Astrocyte of the spinal cord (primary cell): ENCODE measurements at regions not wholly inside any gene's neighbourhood (a gene's known extent, or its start where the extent isn't known, plus 50 kb on each side); places are given as distances from the start of the nearest gene placed in this dataset.

Experiments
- DNase-seq: peaks from one replicate; pipeline ENCODE4 v3.0.0; 2011; ENCODE audit warnings: low read depth, low spot score
- H3K4me3 ChIP-seq: 2 replicates; pipeline ENCODE4 v1.5.1; 2011; ENCODE audit warnings: low read depth, mild to moderate bottlenecking, low read length, moderate library complexity
- in situ Hi-C: cut with HindIII; loops from 2 replicates; pipeline ENCODE4 v1.10.0; 2017; ENCODE audit warnings: low sequenced_read_pairs
- TF ChIP-seq, protein P1 (sequence below): IDR thresholded peaks from 2 replicates; pipeline ENCODE4 v1.5.1; 2012; ENCODE audit warnings: low read depth, mild to moderate bottlenecking, low read length, inconsistent platforms

GRCh38 chr11:119513806-119514170 is 90.8 kb upstream of the THY1 start:
- in situ Hi-C loops, result no loop called here
- no peak for DNase-seq
- TF ChIP-seq, protein P1, sequence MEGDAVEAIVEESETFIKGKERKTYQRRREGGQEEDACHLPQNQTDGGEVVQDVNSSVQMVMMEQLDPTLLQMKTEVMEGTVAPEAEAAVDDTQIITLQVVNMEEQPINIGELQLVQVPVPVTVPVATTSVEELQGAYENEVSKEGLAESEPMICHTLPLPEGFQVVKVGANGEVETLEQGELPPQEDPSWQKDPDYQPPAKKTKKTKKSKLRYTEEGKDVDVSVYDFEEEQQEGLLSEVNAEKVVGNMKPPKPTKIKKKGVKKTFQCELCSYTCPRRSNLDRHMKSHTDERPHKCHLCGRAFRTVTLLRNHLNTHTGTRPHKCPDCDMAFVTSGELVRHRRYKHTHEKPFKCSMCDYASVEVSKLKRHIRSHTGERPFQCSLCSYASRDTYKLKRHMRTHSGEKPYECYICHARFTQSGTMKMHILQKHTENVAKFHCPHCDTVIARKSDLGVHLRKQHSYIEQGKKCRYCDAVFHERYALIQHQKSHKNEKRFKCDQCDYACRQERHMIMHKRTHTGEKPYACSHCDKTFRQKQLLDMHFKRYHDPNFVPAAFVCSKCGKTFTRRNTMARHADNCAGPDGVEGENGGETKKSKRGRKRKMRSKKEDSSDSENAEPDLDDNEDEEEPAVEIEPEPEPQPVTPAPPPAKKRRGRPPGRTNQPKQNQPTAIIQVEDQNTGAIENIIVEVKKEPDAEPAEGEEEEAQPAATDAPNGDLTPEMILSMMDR, result no peak
- no peak overlapping the region for H3K4me3 ChIP-seq

DNA sequence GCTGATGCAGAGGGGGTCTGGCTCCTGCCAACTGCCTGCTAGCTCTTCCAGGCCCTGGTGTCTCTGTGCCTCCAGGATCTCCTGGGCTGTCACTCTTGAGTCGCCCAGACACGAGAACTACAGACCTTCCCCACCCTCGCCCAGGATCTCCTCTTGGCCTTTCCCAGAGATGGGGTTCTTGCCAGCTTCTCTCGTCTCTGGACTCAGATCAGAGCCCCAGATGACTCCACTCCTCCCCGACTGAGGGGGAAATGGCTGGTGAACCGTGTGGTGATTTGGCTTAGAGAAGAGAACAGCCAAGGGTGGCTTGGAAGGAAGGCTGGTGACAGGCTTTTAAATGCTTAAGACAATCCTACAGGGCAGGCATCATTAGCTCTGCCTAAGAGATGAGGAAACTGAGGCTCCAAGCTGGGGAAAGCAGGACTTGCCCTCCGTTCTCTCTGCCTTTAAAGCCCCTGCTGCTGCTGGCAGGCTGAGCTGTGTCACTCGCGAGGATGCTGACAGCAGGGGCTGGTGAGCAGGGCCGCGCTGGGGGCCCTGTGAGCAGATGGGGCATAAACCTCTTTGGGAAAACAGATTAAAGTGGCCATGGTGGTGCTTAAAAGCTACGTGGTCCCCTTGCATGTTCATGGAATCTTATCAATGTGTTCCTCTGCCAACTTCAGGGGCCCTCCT is 90.3 kb upstream of the THY1 start:
- in situ Hi-C loops, result no loop called here
- TF ChIP-seq, protein P1, result no peak

GRCh38 chr11:119512369-119512768 is 89.4 kb upstream of the THY1 start:
- H3K4me3 ChIP-seq, result no peak overlapping the region
- in situ Hi-C loops, result no loop called here
- TF ChIP-seq, protein P1, result no peak
- no peak for DNase-seq

More for the DNA sequence above, 90.3 kb upstream of the THY1 start:
- no peak for DNase-seq
- H3K4me3 ChIP-seq, result no peak overlapping the region

GRCh38 chr11:119511614-119512306 is 88.8 kb upstream of the THY1 start:
- no peak overlapping the region for H3K4me3 ChIP-seq
- TF ChIP-seq, protein P1, result no peak
- DNase-seq, result no peak
- in situ Hi-C loops, result no loop called here

- peak; percentile 88 for DNase-seq
- in situ Hi-C loops, result no loop called here
- H3K4me3 ChIP-seq, result no peak overlapping the region
- TF ChIP-seq, protein P1, result no peak
Measured at GRCh38 chr11:119509969-119510401, 87.0 kb upstream of the THY1 start.

- TF ChIP-seq, protein P1, result no peak
- in situ Hi-C loops, result no loop called here
- DNase-seq, result peak; percentile 26
- H3K4me3 ChIP-seq, result no peak overlapping the region
Measured at GRCh38 chr11:119509282-119509841, 86.4 kb upstream of the THY1 start.
